ENCODE measurements at regions not wholly inside any gene's neighbourhood (a gene's known extent, or its start where the extent isn't known, plus 50 kb on each side); places are given as distances from the start of the nearest gene placed in this dataset.

- no peaks in the 10 kb centered on the region for H3K9me3 ChIP-seq (ENCODE audit: control insufficient read depth, insufficient read depth, low read depth, low read length)
- no peaks in the 10 kb centered on the region for H3K36me3 ChIP-seq (ENCODE audit: control insufficient read depth in 2 of 2, insufficient read depth in 1 of 2, low read length in 2 of 2)
- H3K4me1 ChIP-seq (ENCODE audit: control insufficient read depth, insufficient read depth, low read length): no peaks in the 10 kb centered on the region
- TF ChIP-seq ZNF777 (tag by site-specific recombination; IDR thresholded peaks at IDR 0.05; ENCODE audit: borderline replicate concordance) (no peak), ZNF521 (tag by site-specific recombination; IDR thresholded peaks at IDR 0.05) (no peak), RBAK (tag by site-specific recombination; IDR thresholded peaks at IDR 0.05) (no peak), ZNF354C (tag by site-specific recombination; IDR thresholded peaks at IDR 0.05; ENCODE audit: borderline replicate concordance, low read depth) (no peak), SP2 (tag by site-specific recombination; IDR thresholded peaks at IDR 0.05) (no peak), ZNF785 (tag by site-specific recombination; IDR thresholded peaks at IDR 0.05) (no peak), YY2 (tag by site-specific recombination; IDR thresholded peaks at IDR 0.05) (no peak), ZBTB44 (tag by site-specific recombination; IDR thresholded peaks at IDR 0.05) (no peak)
- H3K27ac ChIP-seq (ENCODE audit: extremely low read depth, low read depth, low read length): no peak overlapping the region
- H3K4me3 ChIP-seq (ENCODE audit: low read depth, low read length): no peak overlapping the region
- POLR2A ChIA-PET: no interaction called here
- CTCF ChIA-PET: no interaction called here
These were observed 76.0 kb downstream of the TEX13C start for GRCh38 chrX:125395626-125396025.

GRCh38 chrX:125398959-125399440 is 79.3 kb downstream of the TEX13C start:
- POLR2A ChIA-PET: no interaction called here
- Histone ChIP-seq H3K36me3 (ENCODE audit: control insufficient read depth in 2 of 2, insufficient read depth in 1 of 2, low read length in 2 of 2) (no peaks in the 10 kb centered on the region), H3K9me3 (ENCODE audit: control insufficient read depth, insufficient read depth, low read depth, low read length) (no peaks in the 10 kb centered on the region), H3K4me3 (ENCODE audit: low read depth, low read length) (no peak overlapping the region), H3K4me1 (ENCODE audit: control insufficient read depth, insufficient read depth, low read length) (no peaks in the 10 kb centered on the region), H3K27ac (ENCODE audit: extremely low read depth, low read depth, low read length) (no peak overlapping the region)
- TF ChIP-seq TSHZ1 (tag by site-specific recombination; IDR thresholded peaks at IDR 0.05; ENCODE audit: borderline replicate concordance) (no peak), ZNF426 (tag by site-specific recombination; IDR thresholded peaks at IDR 0.05) (no peak), IKZF3 (tag by site-specific recombination; IDR thresholded peaks at IDR 0.05) (no peak), ZNF473 (tag by site-specific recombination; IDR thresholded peaks at IDR 0.05) (no peak), SALL2 (tag by site-specific recombination; IDR thresholded peaks at IDR 0.05; ENCODE audit: borderline replicate concordance) (no peak), ZFHX2 (tag by site-specific recombination; conservative IDR thresholded peaks at IDR 0.05) (no peak), ZNF266 (tag by site-specific recombination; IDR thresholded peaks at IDR 0.05; ENCODE audit: low read depth) (no peak), ZNF580 (tag by site-specific recombination; IDR thresholded peaks at IDR 0.05) (no peak), ZIC2 (tag by site-specific recombination; IDR thresholded peaks at IDR 0.05) (no peak), SCRT2 (tag by site-specific recombination; IDR thresholded peaks at IDR 0.05) (no peak), ZNF707 (tag by site-specific recombination; IDR thresholded peaks at IDR 0.05) (no peak), ZNF416 (tag by site-specific recombination; IDR thresholded peaks at IDR 0.05) (no peak), ZNF214 (tag by site-specific recombination; IDR thresholded peaks at IDR 0.05; ENCODE audit: borderline replicate concordance) (no peak), WT1 (tag by site-specific recombination; IDR thresholded peaks at IDR 0.05) (no peak), MEIS1 (CRISPR knock-in tag; IDR thresholded peaks at IDR 0.05; ENCODE audit: borderline replicate concordance) (no peak), AEBP2 (tag by site-specific recombination; IDR thresholded peaks at IDR 0.05; ENCODE audit: borderline replicate concordance) (no peak), ZNF169 (tag by site-specific recombination; IDR thresholded peaks at IDR 0.05) (no peak), ZNF521 (tag by site-specific recombination; IDR thresholded peaks at IDR 0.05) (no peak)
- CTCF ChIA-PET: interaction anchor here (0.6 kb wide), 1 partner anchor 538 kb away, joined by 3 read pairs; no protein-coding TSS in a partner anchor
